ENCODE measurements at regions not wholly inside any gene's neighbourhood (a gene's known extent, or its start where the extent isn't known, plus 50 kb on each side); places are given as distances from the start of the nearest gene placed in this dataset.
A peak's percentile ranks its signal among the peaks of the same experiment; 100 is the strongest.

- peak overlapping the region; percentile 2; the same call in 1 of the 2 replicates for H3K4me2 ChIP-seq (ENCODE audit: low read depth, low read length)
- H3K79me2 ChIP-seq (ENCODE audit: low read length): no peaks in the 10 kb centered on the region
- H3K36me3 ChIP-seq (replicated peaks; ENCODE audit: insufficient read depth, low read length): no peaks in the 10 kb centered on the region
- H3K9me3 ChIP-seq (replicated peaks; ENCODE audit: insufficient read depth, low read length): no peaks in the 10 kb centered on the region
- no peaks in the 10 kb centered on the region for H3K27me3 ChIP-seq (replicated peaks; ENCODE audit: insufficient read depth, low read length)
- H4K20me1 ChIP-seq (ENCODE audit: insufficient read depth, low read length): no peaks in the 10 kb centered on the region
- H3K4me3 ChIP-seq (ENCODE audit: low read length): no peak overlapping the region
- DNase-seq: no peak
- no peaks in the 10 kb centered on the region for H3K9me2 ChIP-seq (replicated peaks; ENCODE audit: insufficient read depth, low read length)
- H3K9ac ChIP-seq (ENCODE audit: low read length): no peak overlapping the region
- no peaks in the 10 kb centered on the region for H3F3A ChIP-seq (ENCODE audit: insufficient read depth, low read length)
- no peaks in the 10 kb centered on the region for H3K4me1 ChIP-seq (ENCODE audit: low read length)
- no peak for TF ChIP-seq EZH2 (optimal IDR thresholded peaks at IDR 0.05; ENCODE audit: low read depth, low read length)
- TF ChIP-seq EZH2phosphoT487 (IDR thresholded peaks at IDR 0.05; ENCODE audit: low read length): no peak
- TF ChIP-seq, protein P1, sequence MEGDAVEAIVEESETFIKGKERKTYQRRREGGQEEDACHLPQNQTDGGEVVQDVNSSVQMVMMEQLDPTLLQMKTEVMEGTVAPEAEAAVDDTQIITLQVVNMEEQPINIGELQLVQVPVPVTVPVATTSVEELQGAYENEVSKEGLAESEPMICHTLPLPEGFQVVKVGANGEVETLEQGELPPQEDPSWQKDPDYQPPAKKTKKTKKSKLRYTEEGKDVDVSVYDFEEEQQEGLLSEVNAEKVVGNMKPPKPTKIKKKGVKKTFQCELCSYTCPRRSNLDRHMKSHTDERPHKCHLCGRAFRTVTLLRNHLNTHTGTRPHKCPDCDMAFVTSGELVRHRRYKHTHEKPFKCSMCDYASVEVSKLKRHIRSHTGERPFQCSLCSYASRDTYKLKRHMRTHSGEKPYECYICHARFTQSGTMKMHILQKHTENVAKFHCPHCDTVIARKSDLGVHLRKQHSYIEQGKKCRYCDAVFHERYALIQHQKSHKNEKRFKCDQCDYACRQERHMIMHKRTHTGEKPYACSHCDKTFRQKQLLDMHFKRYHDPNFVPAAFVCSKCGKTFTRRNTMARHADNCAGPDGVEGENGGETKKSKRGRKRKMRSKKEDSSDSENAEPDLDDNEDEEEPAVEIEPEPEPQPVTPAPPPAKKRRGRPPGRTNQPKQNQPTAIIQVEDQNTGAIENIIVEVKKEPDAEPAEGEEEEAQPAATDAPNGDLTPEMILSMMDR (IDR thresholded peaks at IDR 0.05; ENCODE audit: low read length): no peak
- H3K27ac ChIP-seq (ENCODE audit: low read length): no peak overlapping the region
- H2AFZ ChIP-seq (ENCODE audit: low read length): no peak overlapping the region
Measured at GRCh38 chr12:16675438-16675837, 69.5 kb upstream of the LMO3 start.

DNA sequence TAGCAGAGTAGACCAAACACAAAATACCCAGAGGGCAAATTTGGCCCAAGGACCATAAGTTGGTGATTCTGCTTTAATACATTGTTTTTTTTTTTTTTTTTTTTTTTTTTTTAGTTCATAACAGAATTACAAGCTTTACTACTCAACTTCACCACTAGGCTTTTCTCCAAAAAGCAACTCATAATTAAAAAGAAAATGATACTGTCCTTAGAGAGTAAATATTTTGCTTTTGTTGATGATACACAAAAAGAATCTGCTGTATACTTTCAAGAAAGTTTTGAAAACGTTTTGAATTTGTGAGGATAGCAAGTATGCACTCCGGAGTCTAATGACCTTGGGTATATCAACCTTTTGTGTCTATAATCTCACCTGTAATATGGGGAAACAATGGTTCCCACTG, 68.9 kb upstream of the LMO3 start:
- no peak overlapping the region for H2AFZ ChIP-seq (ENCODE audit: low read length)
- no peaks in the 10 kb centered on the region for H3K27me3 ChIP-seq (replicated peaks; ENCODE audit: insufficient read depth, low read length)
- H3K9me3 ChIP-seq (replicated peaks; ENCODE audit: insufficient read depth, low read length): no peaks in the 10 kb centered on the region
- no peaks in the 10 kb centered on the region for H3K36me3 ChIP-seq (replicated peaks; ENCODE audit: insufficient read depth, low read length)
- DNase-seq: no peak
- no peak overlapping the region for H3K9ac ChIP-seq (ENCODE audit: low read length)
- no peaks in the 10 kb centered on the region for H3K9me2 ChIP-seq (replicated peaks; ENCODE audit: insufficient read depth, low read length)
- H3K79me2 ChIP-seq (ENCODE audit: low read length): no peaks in the 10 kb centered on the region
- H3K4me3 ChIP-seq (ENCODE audit: low read length): no peak overlapping the region
- TF ChIP-seq EZH2 (optimal IDR thresholded peaks at IDR 0.05; ENCODE audit: low read depth, low read length) (no peak), EZH2phosphoT487 (IDR thresholded peaks at IDR 0.05; ENCODE audit: low read length) (no peak)
- TF ChIP-seq, protein P1 (IDR thresholded peaks at IDR 0.05; ENCODE audit: low read length): no peak
- H3K27ac ChIP-seq (ENCODE audit: low read length): no peak overlapping the region
- H3F3A ChIP-seq (ENCODE audit: insufficient read depth, low read length): no peaks in the 10 kb centered on the region
- H3K4me2 ChIP-seq (ENCODE audit: low read depth, low read length): peak overlapping the region; percentile 2; the same call in 1 of the 2 replicates
- H4K20me1 ChIP-seq (ENCODE audit: insufficient read depth, low read length): no peaks in the 10 kb centered on the region
- no peaks in the 10 kb centered on the region for H3K4me1 ChIP-seq (ENCODE audit: low read length)

GRCh38 chr12:16670456-16671050, 64.6 kb upstream of the LMO3 start:
- DNase-seq: no peak
- Histone ChIP-seq H3K9me2 (replicated peaks; ENCODE audit: insufficient read depth, low read length) (no peaks in the 10 kb centered on the region), H3K9ac (ENCODE audit: low read length) (no peak overlapping the region), H3K4me2 (ENCODE audit: low read depth, low read length) (no peak overlapping the region), H3K36me3 (replicated peaks; ENCODE audit: insufficient read depth, low read length) (no peaks in the 10 kb centered on the region), H3K9me3 (replicated peaks; ENCODE audit: insufficient read depth, low read length) (no peaks in the 10 kb centered on the region), H3K27me3 (replicated peaks; ENCODE audit: insufficient read depth, low read length) (no peaks in the 10 kb centered on the region), H2AFZ (ENCODE audit: low read length) (no peak overlapping the region), H4K20me1 (ENCODE audit: insufficient read depth, low read length) (no peaks in the 10 kb centered on the region; the same call in 1 of the 2 replicates), H3K27ac (ENCODE audit: low read length) (no peak overlapping the region), H3K4me3 (ENCODE audit: low read length) (no peak overlapping the region), H3K79me2 (ENCODE audit: low read length) (no peaks in the 10 kb centered on the region), H3K4me1 (ENCODE audit: low read length) (no peaks in the 10 kb centered on the region), H3F3A (ENCODE audit: insufficient read depth, low read length) (no peaks in the 10 kb centered on the region)
- TF ChIP-seq EZH2phosphoT487 (IDR thresholded peaks at IDR 0.05; ENCODE audit: low read length): no peak
- no peak for TF ChIP-seq EZH2 (optimal IDR thresholded peaks at IDR 0.05; ENCODE audit: low read depth, low read length)
- TF ChIP-seq, protein P1 (IDR thresholded peaks at IDR 0.05; ENCODE audit: low read length): no peak

Measured in MM.1S (cell line).